ACC112 (cell line): ENCODE measurements at regions not wholly inside any gene's neighbourhood (a gene's known extent, or its start where the extent isn't known, plus 50 kb on each side); places are given as distances from the start of the nearest gene placed in this dataset.

ENCODE experiments used
- H2AFZ ChIP-seq: fragments of 200-600 bp; sonication (generic); one replicate; pipeline ENCODE4 v1.6.0; 2017; ENCODE audit warnings: antibody characterized with exemption, low read length; ENCODE audit not compliant: unreplicated experiment
- H3K27ac ChIP-seq: fragments of 200-600 bp; sonication (generic); 2 replicates; pipeline ENCODE4 v1.5.1; 2014; ENCODE audit warnings: low read depth, mild to moderate bottlenecking, antibody characterized with exemption, low read length, moderate library complexity
- H3K27me3 ChIP-seq: fragments of 200-600 bp; sonication (generic); 2 replicates; pipeline ENCODE4 v1.6.1; 2014; ENCODE audit warnings: mild to moderate bottlenecking, antibody characterized with exemption, low read length, moderate library complexity, mixed read lengths; ENCODE audit not compliant: insufficient read depth
- H3K36me3 ChIP-seq: fragments of 200-600 bp; sonication (generic); 2 replicates; pipeline ENCODE4 v1.6.1; 2016; ENCODE audit warnings: mild to moderate bottlenecking, antibody characterized with exemption, low read length, moderate library complexity, mixed read lengths; ENCODE audit not compliant: insufficient read depth
- H3K4me1 ChIP-seq: fragments of 200-600 bp; sonication (generic); one replicate; pipeline ENCODE4 v1.6.1; 2016; ENCODE audit warnings: low read length, mixed read lengths; ENCODE audit not compliant: insufficient read depth, unreplicated experiment, control insufficient read depth
- H3K4me3 ChIP-seq: fragments of 200-600 bp; sonication (generic); 2 replicates; pipeline ENCODE4 v1.5.1; 2014; ENCODE audit warnings: mild to moderate bottlenecking, low read depth, low read length
- H3K79me2 ChIP-seq: fragments of 200-600 bp; sonication (generic); one replicate; pipeline ENCODE4 v1.6.0; 2016; ENCODE audit warnings: low read length; ENCODE audit not compliant: control insufficient read depth, unreplicated experiment, insufficient read depth

DNA sequence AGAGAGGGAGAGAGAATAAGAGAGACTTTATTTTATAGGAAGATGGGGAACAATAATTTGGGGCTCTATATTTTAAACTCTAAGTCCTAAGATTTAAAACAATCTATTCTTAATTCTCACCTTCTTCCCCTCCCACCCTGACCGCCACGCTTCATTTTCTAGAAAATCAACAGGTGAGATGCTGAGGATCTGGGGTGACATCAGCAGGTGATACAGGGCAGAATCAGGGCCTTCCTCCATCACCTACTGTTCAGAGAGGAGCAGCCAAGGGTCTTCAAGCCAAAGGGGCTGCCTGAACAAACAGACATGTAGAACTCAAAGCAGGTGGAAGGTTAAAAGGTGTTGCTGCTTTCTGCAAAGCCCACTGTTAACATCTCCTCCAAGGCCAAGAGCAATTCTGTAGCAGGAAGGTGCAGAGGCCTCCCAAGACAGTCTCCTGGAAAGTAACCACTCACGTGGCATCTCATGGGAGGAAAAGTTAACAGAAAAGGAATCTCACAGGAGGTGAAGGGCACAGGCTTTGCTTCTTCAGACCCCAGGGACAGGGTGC lies 183.6 kb upstream of the TLE3 start:
- Histone ChIP-seq H3K4me1 (peaks cover 11% of the 10 kb centered on the region), H3K36me3 (no peaks in the 10 kb centered on the region), H3K4me3 (no peak overlapping the region), H3K79me2 (no peaks in the 10 kb centered on the region), H3K27me3 (no peaks in the 10 kb centered on the region), H3K27ac (no peak overlapping the region), H2AFZ (no peak overlapping the region)

DNA sequence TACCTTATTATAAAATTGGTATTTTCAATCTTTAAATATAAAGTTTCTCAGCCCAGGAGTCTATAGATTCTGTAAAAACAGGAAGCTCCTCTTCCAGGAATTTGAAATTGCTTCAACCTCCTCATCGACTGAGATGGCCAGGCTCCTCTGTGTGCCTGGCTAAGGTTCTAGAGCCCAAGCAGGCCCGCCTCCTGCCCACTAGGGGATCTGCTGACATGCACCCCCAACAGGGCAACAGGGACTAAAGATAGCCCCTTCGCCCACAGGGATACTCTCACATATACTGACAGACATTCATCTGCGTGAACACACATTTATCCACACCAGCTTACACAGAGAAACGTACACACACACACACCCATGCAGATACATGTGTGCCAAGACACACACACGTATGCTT lies 183.1 kb upstream of the TLE3 start:
- Histone ChIP-seq H3K4me1 (peaks cover 11% of the 10 kb centered on the region), H2AFZ (no peak overlapping the region), H3K79me2 (no peaks in the 10 kb centered on the region), H3K27ac (no peak overlapping the region), H3K4me3 (no peak overlapping the region), H3K36me3 (no peaks in the 10 kb centered on the region), H3K27me3 (no peaks in the 10 kb centered on the region)

GRCh38 chr15:70279096-70279495 lies 181.4 kb upstream of the TLE3 start:
- H3K27me3 ChIP-seq: no peaks in the 10 kb centered on the region
- H3K36me3 ChIP-seq: no peaks in the 10 kb centered on the region
- H3K79me2 ChIP-seq: no peaks in the 10 kb centered on the region
- H3K4me3 ChIP-seq: no peak overlapping the region
- H3K4me1 ChIP-seq: peaks cover 11% of the 10 kb centered on the region
- H2AFZ ChIP-seq: no peak overlapping the region
- no peak overlapping the region for H3K27ac ChIP-seq

- Histone ChIP-seq H3K4me1 (peaks cover 11% of the 10 kb centered on the region), H2AFZ (no peak overlapping the region), H3K36me3 (no peaks in the 10 kb centered on the region), H3K79me2 (no peaks in the 10 kb centered on the region), H3K27me3 (no peaks in the 10 kb centered on the region), H3K4me3 (no peak overlapping the region), H3K27ac (no peak overlapping the region)
These were observed 180.9 kb upstream of the TLE3 start for GRCh38 chr15:70278644-70279043.

DNA sequence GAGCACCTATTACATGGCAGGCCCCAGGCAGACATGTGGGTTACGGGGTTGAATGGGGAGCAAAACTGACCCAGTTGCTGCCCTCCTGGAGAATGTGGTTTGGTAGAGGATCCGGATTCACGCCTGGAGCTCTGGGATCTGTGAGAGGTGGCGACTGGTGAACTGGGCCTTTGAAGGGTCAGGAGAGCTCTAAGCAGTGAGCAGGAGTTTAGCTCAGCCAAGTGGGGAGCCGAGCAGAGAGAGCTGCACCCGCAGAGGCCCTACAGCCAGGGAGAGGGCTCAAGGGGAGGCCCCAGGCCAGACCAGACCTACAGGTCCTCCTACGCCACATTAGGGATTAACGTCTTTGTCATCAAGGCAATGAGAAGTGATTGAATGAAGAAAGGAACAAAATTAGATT lies 179.8 kb upstream of the TLE3 start:
- H3K27me3 ChIP-seq: no peaks in the 10 kb centered on the region
- H2AFZ ChIP-seq: no peak overlapping the region
- H3K27ac ChIP-seq: no peak overlapping the region
- no peaks in the 10 kb centered on the region for H3K79me2 ChIP-seq
- H3K4me1 ChIP-seq: peaks cover 11% of the 10 kb centered on the region
- no peaks in the 10 kb centered on the region for H3K36me3 ChIP-seq
- H3K4me3 ChIP-seq: no peak overlapping the region

- Histone ChIP-seq H3K4me1 (peaks cover 9% of the 10 kb centered on the region), H3K36me3 (no peaks in the 10 kb centered on the region), H3K27ac (no peak overlapping the region), H3K4me3 (no peak overlapping the region), H2AFZ (no peak overlapping the region), H3K27me3 (no peaks in the 10 kb centered on the region), H3K79me2 (no peaks in the 10 kb centered on the region)
These were observed 178.7 kb upstream of the TLE3 start for GRCh38 chr15:70276401-70276800.

DNA sequence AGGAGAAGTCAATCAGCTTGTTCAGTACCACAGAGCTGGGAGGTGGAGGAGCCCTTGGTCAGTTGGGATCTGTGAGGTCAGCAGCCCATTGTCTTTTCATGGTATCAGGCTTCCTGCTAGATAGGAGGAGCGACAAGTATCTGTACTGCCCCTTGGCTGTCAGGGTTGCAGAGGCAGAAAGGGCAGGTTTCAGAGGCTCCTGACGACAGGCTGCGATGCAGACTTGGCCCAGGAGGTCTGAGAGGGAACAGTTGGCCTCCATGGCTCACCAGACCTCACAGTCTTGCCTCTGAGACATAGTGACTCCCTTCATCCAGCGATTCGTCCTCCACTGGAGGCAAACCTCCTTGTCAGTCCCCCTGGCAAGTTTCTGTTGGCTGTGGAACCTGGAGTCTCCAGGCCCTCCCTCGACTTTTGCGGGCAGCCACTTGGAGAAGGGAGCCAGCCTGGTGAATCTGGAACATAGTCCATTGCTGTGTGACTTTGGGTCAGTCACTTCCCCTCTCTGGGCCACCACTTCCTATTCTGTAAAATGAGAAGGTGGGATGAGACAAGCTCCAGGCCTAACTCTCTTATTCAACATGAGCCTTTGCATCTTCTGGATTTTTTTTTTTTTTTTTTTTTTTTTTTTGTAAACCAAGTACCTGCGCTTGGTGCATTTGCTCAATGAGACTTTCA lies 177.9 kb upstream of the TLE3 start:
- Histone ChIP-seq H2AFZ (no peak overlapping the region), H3K36me3 (no peaks in the 10 kb centered on the region), H3K27me3 (no peaks in the 10 kb centered on the region), H3K79me2 (no peaks in the 10 kb centered on the region), H3K4me1 (peaks cover 14% of the 10 kb centered on the region), H3K4me3 (no peak overlapping the region), H3K27ac (no peak overlapping the region)

DNA sequence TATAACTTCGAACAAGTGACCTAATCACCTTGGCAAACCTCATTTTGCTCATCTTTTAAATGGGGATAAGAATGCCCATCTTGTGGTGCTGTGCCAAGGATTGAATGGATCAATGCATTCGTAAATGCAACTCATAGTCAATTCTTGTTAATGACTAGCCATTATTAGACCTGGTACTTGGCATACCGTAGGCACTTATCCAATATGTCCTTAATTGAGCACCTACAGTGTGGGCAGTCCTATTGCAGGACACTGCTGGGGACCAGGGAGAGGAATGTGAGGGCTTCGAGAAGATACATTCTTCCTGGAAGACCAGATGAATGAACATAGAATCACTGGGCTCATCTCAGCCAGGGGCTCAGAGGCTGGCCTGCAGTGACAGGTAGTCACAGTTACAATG lies 177.2 kb upstream of the TLE3 start:
- H3K36me3 ChIP-seq: no peaks in the 10 kb centered on the region
- no peak overlapping the region for H2AFZ ChIP-seq
- H3K79me2 ChIP-seq: no peaks in the 10 kb centered on the region
- H3K27ac ChIP-seq: no peak overlapping the region
- peaks cover 21% of the 10 kb centered on the region for H3K4me1 ChIP-seq
- H3K27me3 ChIP-seq: no peaks in the 10 kb centered on the region
- no peak overlapping the region for H3K4me3 ChIP-seq

DNA sequence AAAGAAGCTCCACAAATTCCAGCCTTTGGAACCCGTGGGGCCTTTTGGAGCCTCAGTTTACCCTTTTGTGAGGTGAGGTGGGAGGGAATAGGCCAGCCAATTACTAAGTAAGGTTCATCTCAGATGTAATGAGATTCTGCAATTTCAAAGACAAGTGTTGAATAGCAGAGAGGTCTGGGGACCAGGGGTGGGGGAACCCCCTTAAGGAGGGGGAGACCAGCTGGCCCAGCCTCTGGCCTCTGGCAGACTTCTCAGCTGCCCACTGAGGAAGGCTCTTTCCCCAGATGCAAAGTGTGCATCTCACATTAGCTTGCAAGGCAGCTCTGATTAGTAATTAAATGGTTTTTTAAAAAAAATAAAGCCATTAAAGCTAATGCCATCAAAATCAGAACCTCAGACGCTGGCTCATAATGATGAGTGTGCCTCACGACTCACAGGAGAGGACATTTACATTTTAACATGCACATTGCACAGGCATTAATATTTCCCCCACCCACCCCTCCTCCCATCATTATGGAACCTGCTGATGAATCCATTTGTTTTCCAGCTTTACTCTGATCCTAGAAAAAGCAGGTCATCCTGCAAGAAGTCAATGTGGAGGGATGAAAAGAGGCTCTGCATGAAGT lies 176.7 kb upstream of the TLE3 start:
- H3K36me3 ChIP-seq: no peaks in the 10 kb centered on the region
- no peak overlapping the region for H3K27ac ChIP-seq
- H3K79me2 ChIP-seq: no peaks in the 10 kb centered on the region
- no peak overlapping the region for H3K4me3 ChIP-seq
- peaks cover 25% of the 10 kb centered on the region for H3K4me1 ChIP-seq
- H2AFZ ChIP-seq: no peak overlapping the region
- H3K27me3 ChIP-seq: no peaks in the 10 kb centered on the region

DNA sequence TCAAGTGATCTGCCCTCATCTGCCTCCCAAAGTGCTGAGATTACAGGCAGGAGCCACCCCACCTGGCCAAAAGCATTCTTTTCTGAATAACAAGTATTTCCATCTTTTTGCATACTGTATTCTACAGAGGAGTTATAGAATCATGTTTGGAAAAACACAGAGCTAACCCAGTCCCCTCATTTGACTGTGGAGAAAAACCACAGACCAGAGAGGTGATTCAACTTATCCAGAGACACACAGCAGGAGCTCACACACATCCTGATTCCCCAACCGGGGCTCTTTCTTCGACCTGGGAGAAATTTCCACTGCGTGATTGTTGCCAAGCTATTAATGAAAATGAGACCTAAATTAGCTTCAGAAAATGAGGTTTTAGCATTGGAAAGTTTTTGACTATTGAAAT lies 176.1 kb upstream of the TLE3 start:
- Histone ChIP-seq H2AFZ (no peak overlapping the region), H3K36me3 (no peaks in the 10 kb centered on the region), H3K4me1 (peaks cover 25% of the 10 kb centered on the region), H3K27me3 (no peaks in the 10 kb centered on the region), H3K27ac (no peak overlapping the region), H3K4me3 (no peak overlapping the region), H3K79me2 (no peaks in the 10 kb centered on the region)
